Esophagus squamous epithelium (tissue), 5 donors: ENCODE measurements at regions not wholly inside any gene's neighbourhood (a gene's known extent, or its start where the extent isn't known, plus 50 kb on each side); places are given as distances from the start of the nearest gene placed in this dataset.

Experiments
- DNase-seq: peaks from one replicate; lab custom pipeline; 2025; lab: John Stamatoyannopoulos, UW
- H3K27ac ChIP-seq, 4 donors: fragments of 200-600 bp; sonication (generic); one replicate each; pipeline ENCODE4 v1.5.1; 2016 to 2019; ENCODE audit warnings: mild to moderate bottlenecking in 1 of 4
- H3K27me3 ChIP-seq, 4 donors: fragments of 200-600 bp; sonication (generic); 1 replicate in 3 of 4; 2 replicates in 1 of 4; pipeline versions ENCODE4 v1.5.1 to v1.6.0; 2017 to 2021; ENCODE audit warnings: antibody characterized with exemption in 1 of 4
- H3K36me3 ChIP-seq, 3 donors: fragments of 200-600 bp; sonication (generic); one replicate each; pipeline ENCODE4 v1.5.1; 2016 to 2019
- H3K4me1 ChIP-seq, 3 donors: fragments of 200-600 bp; sonication (generic); one replicate each; pipeline ENCODE4 v1.5.1; 2017 to 2019
- H3K4me3 ChIP-seq, 4 donors: fragments of 200-600 bp; sonication (generic); 1 replicate in 3 of 4; 2 replicates in 1 of 4; pipeline ENCODE4 v1.5.1; 2016 to 2019; ENCODE audit warnings: mild to moderate bottlenecking in 2 of 4, moderate library complexity in 1 of 4
- H3K9me3 ChIP-seq, 3 donors: fragments of 200-600 bp; sonication (generic); one replicate each; pipeline ENCODE4 v1.5.1; 2016 to 2019
- CTCF ChIP-seq, 6 experiments: fragments of 450-650 bp in 4 of 6; fragments of 200-600 bp in 2 of 6; sonication (generic) in 2 of 6; IDR thresholded peaks; one replicate each; pipeline ENCODE4 v1.5.1; 2016 to 2019; ENCODE audit warnings: antibody characterized with exemption in 6 of 6, mild to moderate bottlenecking in 4 of 6, moderate library complexity in 4 of 6
- POLR2A ChIP-seq, 4 donors: fragments of 450-650 bp; IDR thresholded peaks; one replicate each; pipeline ENCODE4 v1.6.1; 2017; ENCODE audit warnings: antibody characterized with exemption in 4 of 4, mild to moderate bottlenecking in 4 of 4, moderate library complexity in 3 of 4
- WGBS, 2 donors: methylation state at CpG; one replicate each; pipeline ENCODE4 v1.1.5; 2018; 5-methylcytosine and 5-hydroxymethylcytosine counted together
- intact Hi-C: fragments of 100-400 bp; cut with DNase I; formaldehyde crosslinking; loops from one replicate; pipeline ENCODE4 v1.15.0; 2022
- donor health status: DM: yes; HTN: yes; CAD: no.

DNA sequence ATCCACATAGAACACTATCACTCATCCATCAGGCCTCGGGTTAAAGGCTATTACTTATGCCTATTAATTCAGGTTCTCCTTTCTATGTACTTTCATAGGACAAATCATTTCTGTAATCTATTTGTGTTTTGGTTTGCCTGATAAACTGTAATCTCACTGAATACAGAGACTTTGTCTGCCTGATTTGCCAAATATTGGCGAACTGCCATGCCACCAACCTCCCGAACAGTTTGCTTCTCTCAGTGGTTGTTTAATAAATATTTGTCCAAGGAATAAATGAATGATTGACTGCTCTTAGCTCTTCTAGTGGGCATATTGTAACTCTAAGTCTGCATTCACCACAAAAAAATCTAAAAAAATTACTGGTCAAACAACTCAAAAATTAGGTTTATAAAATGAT is 170.1 kb upstream of the ZFP64 start:
- H3K9me3 ChIP-seq: no peaks in the 10 kb centered on the region
- no peak for DNase-seq
- H3K4me3 ChIP-seq: no peak overlapping the region
- intact Hi-C loops: no loop called here
- no peaks in the 10 kb centered on the region for H3K36me3 ChIP-seq
- H3K27ac ChIP-seq: no peak overlapping the region
- peaks cover 0 to 14% (median 0%) of the 10 kb centered on the region in 4 donors for H3K27me3 ChIP-seq
- 74% methylated on average over 3 of the region's 3 CpGs for WGBS, 2 donors
- TF ChIP-seq CTCF (IDR thresholded peaks at IDR 0.05) (no peak), POLR2A (IDR thresholded peaks at IDR 0.05) (no peak)
- no peaks in the 10 kb centered on the region for H3K4me1 ChIP-seq

- H3K4me3 ChIP-seq: no peak overlapping the region
- no peak overlapping the region for H3K27ac ChIP-seq
- intact Hi-C loops: no loop called here
- no peaks in the 10 kb centered on the region for H3K27me3 ChIP-seq
- no peak for TF ChIP-seq CTCF (IDR thresholded peaks at IDR 0.05)
- no peak for TF ChIP-seq POLR2A (IDR thresholded peaks at IDR 0.05)
- H3K4me1 ChIP-seq: no peaks in the 10 kb centered on the region
- 51 to 52% methylated on average over 3 of the region's 3 CpGs for whole genome bisulfite sequencing, 2 donors
- no peaks in the 10 kb centered on the region for H3K36me3 ChIP-seq
- H3K9me3 ChIP-seq: no peaks in the 10 kb centered on the region
- DNase-seq: no peak
Observed at GRCh38 chr20:52349806-52350205, 158.2 kb upstream of the ZFP64 start.

GRCh38 chr20:52348434-52348833 is 156.9 kb upstream of the ZFP64 start:
- TF ChIP-seq CTCF (IDR thresholded peaks at IDR 0.05) (no peak), POLR2A (IDR thresholded peaks at IDR 0.05) (no peak)
- Histone ChIP-seq H3K4me3 (no peak overlapping the region), H3K27me3 (no peaks in the 10 kb centered on the region), H3K4me1 (no peaks in the 10 kb centered on the region), H3K9me3 (no peaks in the 10 kb centered on the region), H3K27ac (no peak overlapping the region), H3K36me3 (no peaks in the 10 kb centered on the region)
- intact Hi-C loops: no loop called here
- 75 to 97% methylated on average over 2 of the region's 2 CpGs for WGBS, 2 donors
- DNase-seq: no peak

DNA sequence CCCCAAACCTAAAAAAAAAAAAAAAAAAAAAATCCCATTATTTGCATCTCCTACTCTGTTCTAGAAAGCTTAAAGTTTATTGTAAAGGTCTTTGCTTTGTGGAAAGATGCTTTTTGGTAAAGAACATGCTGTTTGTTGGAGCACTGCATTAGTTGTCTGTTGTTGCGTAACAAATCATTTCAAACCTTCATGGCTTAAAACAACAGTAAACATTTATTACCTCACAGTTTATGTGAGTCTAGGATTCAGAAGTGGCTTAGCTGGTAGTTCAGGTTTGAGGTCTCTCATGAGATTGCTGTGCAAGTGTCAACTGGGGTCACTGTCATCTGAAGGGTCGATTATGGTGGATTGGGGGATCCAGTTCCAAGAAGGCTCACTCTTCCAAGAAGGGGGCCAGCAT is 155.2 kb upstream of the ZFP64 start:
- H3K27me3 ChIP-seq: no peaks in the 10 kb centered on the region
- no peaks in the 10 kb centered on the region for H3K9me3 ChIP-seq
- H3K27ac ChIP-seq: no peak overlapping the region
- no peak for DNase-seq
- TF ChIP-seq POLR2A (IDR thresholded peaks at IDR 0.05): no peak
- no peak for TF ChIP-seq CTCF (IDR thresholded peaks at IDR 0.05)
- no peaks in the 10 kb centered on the region for H3K36me3 ChIP-seq
- intact Hi-C loops: no loop called here
- H3K4me1 ChIP-seq: no peaks in the 10 kb centered on the region
- WGBS, 2 donors: 55 to 77% methylated on average over 2 of the region's 2 CpGs
- H3K4me3 ChIP-seq: no peak overlapping the region

GRCh38 chr20:52342913-52343312 is 151.3 kb upstream of the ZFP64 start:
- Histone ChIP-seq H3K27me3 (no peaks in the 10 kb centered on the region), H3K4me1 (no peaks in the 10 kb centered on the region), H3K9me3 (no peaks in the 10 kb centered on the region), H3K4me3 (no peak overlapping the region), H3K27ac (no peak overlapping the region), H3K36me3 (no peaks in the 10 kb centered on the region)
- WGBS, 2 donors: 80 to 83% methylated on average over 3 of the region's 3 CpGs
- no peak for DNase-seq
- TF ChIP-seq CTCF (IDR thresholded peaks at IDR 0.05) (no peak), POLR2A (IDR thresholded peaks at IDR 0.05) (no peak)
- intact Hi-C loops: no loop called here
